HepG2 (cell line): ENCODE measurements at regions not wholly inside any gene's neighbourhood (a gene's known extent, or its start where the extent isn't known, plus 50 kb on each side); places are given as distances from the start of the nearest gene placed in this dataset.
"Not testable (repeated sequence)": the region's sequence is repeated elsewhere in the genome, so short reads cannot be mapped to it uniquely, and the experiment has no call there.

Source experiments
- CBFB ChIP-seq: sonication (generic); formaldehyde crosslinking; IDR thresholded peaks from 2 replicates; pipeline ENCODE4 v1.4.0; 2020; ENCODE audit warnings: missing genetic modification reagents
- EZH2 ChIP-seq: conservative IDR thresholded peaks from 2 replicates; pipeline ENCODE4 v1.6.1; 2012; ENCODE audit warnings: mild to moderate bottlenecking, low read depth, low read length, moderate library complexity
- KLF16 ChIP-seq, 2 experiments: sonication (generic) in 1 of 2; formaldehyde crosslinking in 1 of 2; IDR thresholded peaks; 2 replicates each; pipeline versions ENCODE4 v1.6.1 to v1.8.0; 2016 to 2023; ENCODE audit warnings: missing genetic modification reagents in 2 of 2, missing compliant biosample characterization in 1 of 2
- MZF1 ChIP-seq: sonication (generic); formaldehyde crosslinking; IDR thresholded peaks from 2 replicates; pipeline ENCODE4 v1.8.1; 2023; ENCODE audit warnings: mild to moderate bottlenecking, missing genetic modification reagents, borderline replicate concordance
- REPIN1 ChIP-seq: sonication (generic); formaldehyde crosslinking; IDR thresholded peaks from 2 replicates; pipeline ENCODE4 v1.8.0; 2022; ENCODE audit warnings: missing genetic modification reagents, low read depth, mild to moderate bottlenecking, borderline replicate concordance
- ZZZ3 ChIP-seq: sonication (generic); formaldehyde crosslinking; IDR thresholded peaks from 2 replicates; pipeline ENCODE4 v1.4.0; 2020; ENCODE audit warnings: missing genetic modification reagents, mild to moderate bottlenecking, borderline replicate concordance
- TF ChIP-seq, protein P1 (sequence below): sonication (generic); formaldehyde crosslinking; IDR thresholded peaks from 2 replicates; pipeline ENCODE4 v1.5.0; 2020; ENCODE audit warnings: mild to moderate bottlenecking, missing genetic modification reagents, moderate library complexity
- TF ChIP-seq, protein P2 (sequence below): sonication (generic); formaldehyde crosslinking; IDR thresholded peaks from 2 replicates; pipeline ENCODE4 v1.8.0; 2022; ENCODE audit warnings: mild to moderate bottlenecking, missing genetic modification reagents, borderline replicate concordance
- TF ChIP-seq, protein P3 (sequence below): sonication (generic); formaldehyde crosslinking; IDR thresholded peaks from 2 replicates; pipeline ENCODE4 v1.8.1; 2023; ENCODE audit warnings: mild to moderate bottlenecking, missing genetic modification reagents, borderline replicate concordance

- TF ChIP-seq CBFB; KLF16 (CRISPR knock-in tag; IDR thresholded peaks at IDR 0.05); ZZZ3 (CRISPR knock-in tag); EZH2; MZF1; REPIN1 (CRISPR knock-in tag): not testable (repeated sequence)
- TF ChIP-seq, protein P1, sequence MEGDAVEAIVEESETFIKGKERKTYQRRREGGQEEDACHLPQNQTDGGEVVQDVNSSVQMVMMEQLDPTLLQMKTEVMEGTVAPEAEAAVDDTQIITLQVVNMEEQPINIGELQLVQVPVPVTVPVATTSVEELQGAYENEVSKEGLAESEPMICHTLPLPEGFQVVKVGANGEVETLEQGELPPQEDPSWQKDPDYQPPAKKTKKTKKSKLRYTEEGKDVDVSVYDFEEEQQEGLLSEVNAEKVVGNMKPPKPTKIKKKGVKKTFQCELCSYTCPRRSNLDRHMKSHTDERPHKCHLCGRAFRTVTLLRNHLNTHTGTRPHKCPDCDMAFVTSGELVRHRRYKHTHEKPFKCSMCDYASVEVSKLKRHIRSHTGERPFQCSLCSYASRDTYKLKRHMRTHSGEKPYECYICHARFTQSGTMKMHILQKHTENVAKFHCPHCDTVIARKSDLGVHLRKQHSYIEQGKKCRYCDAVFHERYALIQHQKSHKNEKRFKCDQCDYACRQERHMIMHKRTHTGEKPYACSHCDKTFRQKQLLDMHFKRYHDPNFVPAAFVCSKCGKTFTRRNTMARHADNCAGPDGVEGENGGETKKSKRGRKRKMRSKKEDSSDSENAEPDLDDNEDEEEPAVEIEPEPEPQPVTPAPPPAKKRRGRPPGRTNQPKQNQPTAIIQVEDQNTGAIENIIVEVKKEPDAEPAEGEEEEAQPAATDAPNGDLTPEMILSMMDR (CRISPR knock-in tag), result not testable (repeated sequence)
- TF ChIP-seq, protein P2, sequence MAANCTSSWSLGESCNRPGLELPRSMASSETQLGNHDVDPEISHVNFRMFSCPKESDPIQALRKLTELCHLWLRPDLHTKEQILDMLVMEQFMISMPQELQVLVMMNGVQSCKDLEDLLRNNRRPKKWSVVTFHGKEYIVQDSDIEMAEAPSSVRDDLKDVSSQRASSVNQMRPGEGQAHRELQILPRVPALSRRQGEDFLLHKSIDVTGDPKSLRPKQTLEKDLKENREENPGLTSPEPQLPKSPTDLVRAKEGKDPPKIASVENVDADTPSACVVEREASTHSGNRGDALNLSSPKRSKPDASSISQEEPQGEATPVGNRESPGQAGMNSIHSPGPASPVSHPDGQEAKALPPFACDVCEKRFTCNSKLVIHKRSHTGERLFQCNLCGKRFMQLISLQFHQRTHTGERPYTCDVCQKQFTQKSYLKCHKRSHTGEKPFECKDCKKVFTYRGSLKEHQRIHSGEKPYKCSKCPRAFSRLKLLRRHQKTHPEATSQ (CRISPR knock-in tag), result not testable (repeated sequence)
- TF ChIP-seq, protein P3, sequence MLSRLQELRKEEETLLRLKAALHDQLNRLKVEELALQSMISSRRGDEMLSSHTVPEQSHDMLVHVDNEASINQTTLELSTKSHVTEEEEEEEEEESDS (CRISPR knock-in tag), result not testable (repeated sequence)
Observed at GRCh38 chr14:92226166-92226565, 96.8 kb upstream of the SLC24A4 start.
